SK-N-MC (cell line): ENCODE measurements at regions not wholly inside any gene's neighbourhood (a gene's known extent, or its start where the extent isn't known, plus 50 kb on each side); places are given as distances from the start of the nearest gene placed in this dataset.

ENCODE experiments used
- EZH2 ChIP-seq: fragments of 200-600 bp; sonication (generic); IDR thresholded peaks from one replicate; pipeline ENCODE4 v1.6.1; 2017; ENCODE audit warnings: antibody characterized with exemption
- FOXP2 ChIP-seq: optimal IDR thresholded peaks from 2 replicates; pipeline ENCODE3; 2011; ENCODE audit warnings: mild to moderate bottlenecking, moderate library complexity; ENCODE audit not compliant: insufficient read depth; ENCODE audit errors: extremely low read length, control extremely low read depth
- POLR2AphosphoS5 ChIP-seq: IDR thresholded peaks from 2 replicates; pipeline ENCODE4 v1.6.1; 2012; ENCODE audit warnings: mild to moderate bottlenecking, low read depth, low read length, borderline replicate concordance

GRCh38 chr10:83954193-83954799 is 185.0 kb upstream of the GHITM start:
- TF ChIP-seq EZH2 (no peak), POLR2AphosphoS5 (no peak), FOXP2 (no peak)
